Activated gamma-delta T cell treated with Interleukin-2 at 50 U/mL for 16 hours (primary cell): ENCODE measurements at regions not wholly inside any gene's neighbourhood (a gene's known extent, or its start where the extent isn't known, plus 50 kb on each side); places are given as distances from the start of the nearest gene placed in this dataset.

Source experiments
- DNase-seq: peaks from one replicate; pipeline ENCODE4 v3.0.0-alpha.2; 2020

DNA sequence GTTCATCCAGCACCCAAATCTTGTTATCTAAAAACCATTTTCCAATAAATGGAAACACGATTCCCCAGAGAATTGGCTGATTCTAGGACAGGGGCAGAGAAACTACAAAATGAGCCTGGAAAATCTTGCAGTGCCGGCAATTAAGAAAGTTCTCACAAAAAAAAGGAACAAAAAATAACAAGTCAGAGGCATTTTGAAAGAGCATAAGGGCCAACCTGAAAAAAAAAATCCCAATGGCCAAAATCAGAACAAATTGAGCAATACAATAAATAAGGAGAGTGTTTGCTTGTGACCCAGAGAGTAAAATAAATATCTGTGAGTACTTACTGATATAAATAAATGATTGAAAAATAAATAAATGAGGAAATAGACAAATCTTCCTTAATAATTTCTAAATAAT is 55.1 kb upstream of the S1PR3 start:
- no peak for DNase-seq

DNA sequence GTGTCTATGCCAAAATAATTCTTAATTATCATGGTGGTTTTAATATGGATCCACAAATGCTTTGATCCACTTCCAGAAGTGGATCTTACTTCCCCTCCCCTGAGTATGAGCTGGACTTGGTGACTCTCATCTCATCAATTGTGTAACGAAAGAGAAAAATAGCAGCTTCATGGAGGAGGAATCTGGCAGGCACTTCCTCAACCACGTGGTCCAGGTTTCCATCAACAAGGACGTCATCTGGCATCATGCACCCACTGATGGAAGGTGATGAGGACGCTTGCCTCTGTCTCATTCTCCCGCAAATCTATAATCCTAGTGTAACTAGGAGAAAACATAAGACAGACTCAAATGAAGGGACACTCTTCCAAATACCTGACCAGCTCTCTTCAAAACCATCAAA is 54.6 kb upstream of the S1PR3 start:
- no peak for DNase-seq

GRCh38 chr9:88937248-88937647 is 54.0 kb upstream of the S1PR3 start:
- DNase-seq, result no peak

GRCh38 chr9:88938189-88938588 is 53.1 kb upstream of the S1PR3 start:
- no peak for DNase-seq
